Hippocampal formation (tissue), 2 donors: ENCODE measurements at regions not wholly inside any gene's neighbourhood (a gene's known extent, or its start where the extent isn't known, plus 50 kb on each side); places are given as distances from the start of the nearest gene placed in this dataset.

ENCODE experiments used
- DNase-seq, 2 donors: peaks; one replicate each; lab custom pipeline; 2025; lab: John Stamatoyannopoulos, UW

- no peak for DNase-seq
Measured at GRCh38 chr22:48520884-48521588, 1306.6 kb downstream of the BRD1 start.

- DNase-seq, result no peak
Measured at GRCh38 chr22:48520207-48520606, 1307.5 kb downstream of the BRD1 start.

- DNase-seq, result peak; percentile 68 to 76
Measured at GRCh38 chr22:48517039-48518030, 1310.3 kb downstream of the BRD1 start.

GRCh38 chr22:48516571-48516970, 1311.1 kb downstream of the BRD1 start:
- no peak for DNase-seq

GRCh38 chr22:48515571-48516200, 1312.0 kb downstream of the BRD1 start:
- no peak for DNase-seq

GRCh38 chr22:48513929-48514328, 1313.7 kb downstream of the BRD1 start:
- no peak for DNase-seq

GRCh38 chr22:48513446-48513845, 1314.2 kb downstream of the BRD1 start:
- no peak for DNase-seq

- DNase-seq, result no peak
Measured at GRCh38 chr22:48511781-48512327, 1315.8 kb downstream of the BRD1 start.

GRCh38 chr22:48511211-48511610, 1316.5 kb downstream of the BRD1 start:
- DNase-seq, result no peak

- no peak for DNase-seq
Measured at GRCh38 chr22:48510599-48510998, 1317.1 kb downstream of the BRD1 start.

- DNase-seq, result no peak
Measured at GRCh38 chr22:48507595-48508350, 1319.9 kb downstream of the BRD1 start.

- no peak for DNase-seq
Measured at GRCh38 chr22:48507171-48507570, 1320.5 kb downstream of the BRD1 start.

- DNase-seq, result no peak
Measured at GRCh38 chr22:48506506-48507145, 1321.0 kb downstream of the BRD1 start.

- DNase-seq, result no peak
Measured at GRCh38 chr22:48505891-48506290, 1321.8 kb downstream of the BRD1 start.

GRCh38 chr22:48504519-48505140, 1323.0 kb downstream of the BRD1 start:
- no peak for DNase-seq

GRCh38 chr22:48503876-48504275, 1323.8 kb downstream of the BRD1 start:
- no peak for DNase-seq

GRCh38 chr22:48503035-48503625, 1324.5 kb downstream of the BRD1 start:
- DNase-seq, result no peak

GRCh38 chr22:48501231-48501750, 1326.4 kb downstream of the BRD1 start:
- no peak for DNase-seq

- no peak for DNase-seq
Measured at GRCh38 chr22:48500471-48501230, 1327.0 kb downstream of the BRD1 start.
